GM18505 (cell line): ENCODE measurements at regions not wholly inside any gene's neighbourhood (a gene's known extent, or its start where the extent isn't known, plus 50 kb on each side); places are given as distances from the start of the nearest gene placed in this dataset.

ENCODE experiments used
- ATAC-seq: cut with Tn5 transposase; IDR thresholded peaks from one replicate; pipeline ENCODE4 v1.9.1; 2021; ENCODE audit not compliant: unreplicated experiment
- POLR2A ChIP-seq: IDR thresholded peaks from 4 replicates; pipeline ENCODE4 v1.6.1; 2011; ENCODE audit warnings: borderline replicate concordance; ENCODE audit not compliant: insufficient read depth, insufficient read length; ENCODE audit errors: extremely low read depth

- TF ChIP-seq POLR2A, result no peak
- ATAC-seq, result no peak
These were observed 1226.8 kb downstream of the SLC16A7 start for GRCh38 chr12:60822580-60822979.

DNA sequence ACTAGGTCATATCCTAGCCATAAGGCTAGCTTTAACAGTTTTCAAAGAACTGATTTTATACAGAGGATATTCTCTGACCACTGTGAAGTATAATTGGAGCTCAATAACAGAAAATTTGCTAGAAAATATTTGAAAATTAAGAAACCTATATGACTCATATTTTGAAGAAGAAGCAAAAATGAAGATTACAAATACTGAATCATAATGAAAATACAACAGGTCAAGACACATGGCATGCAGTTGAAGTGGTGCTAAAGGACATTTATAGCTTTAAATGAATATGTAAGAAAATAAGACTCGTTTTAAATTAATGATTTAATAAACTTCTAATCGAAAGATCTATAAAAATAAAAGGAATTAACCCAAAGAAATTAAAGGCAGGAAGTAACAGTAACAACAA lies 1234.6 kb downstream of the SLC16A7 start:
- TF ChIP-seq POLR2A, result no peak
- ATAC-seq, result no peak

DNA sequence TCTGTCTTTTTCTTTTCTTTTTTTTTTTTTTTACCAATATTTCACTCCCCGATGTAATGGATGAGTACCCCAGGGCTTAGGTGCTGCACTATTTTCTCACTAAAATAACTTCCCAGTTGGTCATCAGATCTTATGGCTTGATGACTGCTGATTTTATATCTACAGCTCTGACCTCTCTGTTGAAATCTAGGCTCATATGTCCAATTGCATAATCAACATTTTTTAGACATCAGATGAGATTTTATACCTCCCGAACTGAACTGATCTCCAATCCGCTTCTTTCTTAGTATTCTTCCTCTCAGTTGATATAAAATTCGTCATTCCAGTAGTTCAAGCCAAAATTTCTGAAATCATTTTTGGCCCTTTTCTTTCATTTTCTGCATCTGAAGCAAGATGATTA lies 1236.5 kb downstream of the SLC16A7 start:
- no peak for TF ChIP-seq POLR2A
- ATAC-seq, result no peak

DNA sequence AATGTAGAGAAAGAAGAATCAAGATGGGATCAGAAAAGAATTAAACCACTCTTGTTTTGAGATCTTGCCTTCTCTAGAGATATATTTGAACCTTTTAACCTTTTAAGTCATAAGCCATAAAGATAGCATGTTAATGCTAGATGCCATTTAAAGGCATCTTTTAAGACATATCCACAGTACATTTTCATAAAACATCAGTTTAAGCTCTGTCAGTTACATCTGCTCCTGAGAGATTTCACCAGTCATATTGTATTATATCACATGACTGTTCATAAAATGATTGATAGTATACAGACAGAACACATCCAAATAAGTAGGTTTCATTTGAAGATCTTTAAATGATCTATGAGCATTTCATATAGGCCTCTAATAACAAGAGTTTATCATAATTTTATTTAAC lies 1238.5 kb downstream of the SLC16A7 start:
- no peak for TF ChIP-seq POLR2A
- ATAC-seq, result no peak

DNA sequence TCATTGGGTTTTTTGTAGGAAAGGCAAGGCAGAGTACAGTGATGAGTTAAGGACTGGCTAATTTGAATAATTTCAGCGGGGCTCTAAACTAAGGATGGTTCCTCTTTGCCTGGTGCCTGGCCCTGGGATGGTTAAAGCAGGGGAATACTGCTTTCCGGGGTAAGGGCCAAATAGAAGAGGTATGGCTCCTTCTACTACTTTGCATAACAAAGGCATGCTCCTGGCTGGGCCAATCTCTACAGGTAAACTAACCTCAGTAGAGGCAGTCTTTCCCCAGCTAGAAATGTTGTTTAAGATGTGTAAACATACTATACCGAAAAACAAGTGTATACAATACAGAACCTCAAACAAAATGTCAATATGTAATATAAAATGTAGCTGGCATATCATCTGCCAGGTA lies 1239.0 kb downstream of the SLC16A7 start:
- TF ChIP-seq POLR2A, result no peak
- no peak for ATAC-seq

DNA sequence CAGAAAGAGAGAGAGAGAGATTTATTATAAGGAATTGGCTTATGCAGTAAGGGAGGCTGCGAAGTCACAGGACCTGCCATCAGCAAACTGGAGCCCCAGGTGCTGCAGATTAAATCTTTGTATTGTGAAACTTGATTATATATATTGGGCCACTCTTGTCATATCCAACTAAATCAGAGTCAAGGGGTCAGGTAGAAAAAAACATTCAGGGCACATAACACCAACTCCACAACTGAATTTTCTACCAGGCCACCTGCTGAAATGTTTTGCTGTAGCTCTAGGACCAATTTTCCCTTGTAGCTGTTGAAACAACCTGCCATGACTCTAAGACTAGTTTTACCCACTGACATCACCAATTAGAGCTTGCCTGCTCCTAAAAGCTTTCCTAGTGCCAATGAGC lies 1240.8 kb downstream of the SLC16A7 start:
- TF ChIP-seq POLR2A, result no peak
- ATAC-seq, result no peak

DNA sequence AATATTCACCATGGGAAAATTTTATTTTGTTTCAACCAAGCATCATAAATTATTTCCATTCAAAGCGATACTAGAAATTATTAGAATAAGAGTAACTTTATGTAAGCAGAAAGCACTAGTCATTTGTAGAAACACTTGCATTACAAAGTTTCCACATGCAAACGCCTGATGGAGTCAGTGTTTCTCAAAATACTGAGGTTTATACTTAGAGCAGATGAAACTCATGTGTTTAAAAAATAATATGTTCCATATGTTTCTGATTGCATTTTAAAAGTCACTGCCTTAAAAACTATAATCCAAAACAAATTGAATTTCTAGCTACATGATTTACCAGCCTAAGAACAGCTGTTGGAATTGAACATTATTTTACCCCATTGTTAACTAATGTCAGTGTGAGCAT lies 1246.4 kb downstream of the SLC16A7 start:
- ATAC-seq, result no peak
- no peak for TF ChIP-seq POLR2A

- TF ChIP-seq POLR2A, result no peak
- no peak for ATAC-seq
These were observed 1248.3 kb downstream of the SLC16A7 start for GRCh38 chr12:60844101-60844500.

- ATAC-seq, result no peak
- no peak for TF ChIP-seq POLR2A
These were observed 1249.0 kb downstream of the SLC16A7 start for GRCh38 chr12:60844875-60845274.

DNA sequence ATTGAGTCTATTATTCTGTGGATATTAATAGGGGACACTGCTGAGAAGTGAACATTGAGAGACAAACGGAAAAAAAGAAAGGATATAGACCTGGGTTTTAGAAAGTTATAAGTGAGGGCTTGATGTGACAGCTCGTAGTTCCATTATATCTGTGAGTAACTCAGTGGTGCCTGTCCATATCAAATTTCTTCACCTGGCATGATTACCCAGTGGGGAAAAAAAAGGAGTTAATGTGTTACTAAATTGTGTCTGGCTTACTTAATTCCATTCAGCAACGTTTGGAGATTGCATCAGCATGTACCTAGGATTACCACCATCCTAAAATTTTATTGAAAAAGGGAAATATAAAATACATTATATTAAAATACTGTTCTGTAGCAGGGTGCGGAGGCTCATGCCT lies 1249.9 kb downstream of the SLC16A7 start:
- ATAC-seq, result no peak
- no peak for TF ChIP-seq POLR2A

DNA sequence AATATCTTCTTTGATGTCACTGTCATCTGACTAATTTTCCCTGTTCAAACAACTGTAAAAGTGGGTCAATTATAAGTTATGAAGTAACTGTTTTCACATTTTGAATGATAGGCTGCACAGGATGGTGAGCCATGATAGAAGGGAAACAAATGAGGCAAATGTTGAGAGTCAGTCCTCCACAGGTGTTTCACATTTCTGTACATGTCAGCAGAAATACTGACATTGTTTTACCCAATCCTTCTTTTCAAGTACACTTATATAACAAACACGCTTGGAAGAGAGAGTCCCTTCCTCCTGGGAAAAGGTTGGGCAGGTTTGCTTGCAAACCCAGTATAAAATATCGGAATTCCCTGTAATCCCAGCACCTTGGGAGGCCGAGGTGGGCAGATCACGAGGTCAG lies 1251.5 kb downstream of the SLC16A7 start:
- no peak for TF ChIP-seq POLR2A
- ATAC-seq, result no peak

DNA sequence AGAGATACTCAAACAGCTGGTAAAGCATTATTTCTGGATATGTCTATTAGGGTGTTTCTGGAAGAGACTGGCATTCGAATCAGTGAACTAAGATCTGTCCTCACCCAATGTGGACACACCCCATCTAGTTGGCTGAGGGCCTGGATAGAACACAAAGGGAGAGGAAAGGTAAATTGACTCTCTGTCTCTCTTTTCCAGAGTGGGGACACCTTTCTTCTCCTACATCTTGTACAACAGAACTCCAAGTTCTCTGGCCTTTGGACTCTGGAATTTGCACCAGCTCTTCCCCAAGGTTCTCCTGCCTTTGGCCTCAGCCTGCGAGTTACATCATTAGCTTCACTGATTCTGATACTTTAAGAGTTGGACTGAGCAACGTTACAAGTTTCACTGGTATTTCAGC lies 1253.9 kb downstream of the SLC16A7 start:
- TF ChIP-seq POLR2A, result no peak
- no peak for ATAC-seq

GRCh38 chr12:60853407-60853806 lies 1257.6 kb downstream of the SLC16A7 start:
- TF ChIP-seq POLR2A, result no peak
- ATAC-seq, result no peak

GRCh38 chr12:60863421-60863820 lies 1267.6 kb downstream of the SLC16A7 start:
- no peak for TF ChIP-seq POLR2A
- no peak for ATAC-seq

DNA sequence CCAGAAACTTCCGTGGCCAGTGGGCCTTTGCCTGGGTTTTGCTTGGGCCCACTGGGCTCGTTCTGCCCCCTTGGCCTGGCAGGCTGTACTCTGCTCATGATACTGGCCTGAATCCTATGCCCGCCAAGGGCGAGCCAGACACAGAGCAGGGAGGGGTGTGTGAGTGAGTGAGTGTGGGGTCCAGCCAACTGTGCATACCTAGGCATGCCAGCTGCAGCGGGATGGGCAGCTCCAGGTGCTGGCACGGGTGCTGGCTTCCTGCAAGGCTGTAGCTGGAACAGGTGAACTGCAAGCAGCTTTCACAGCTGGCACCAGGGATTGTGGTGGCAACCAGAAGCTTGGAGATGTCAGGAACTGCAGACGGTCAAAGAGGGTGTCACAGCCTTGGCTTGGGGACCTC lies 1276.4 kb downstream of the SLC16A7 start:
- no peak for ATAC-seq
- no peak for TF ChIP-seq POLR2A
